ENCODE measurements at regions not wholly inside any gene's neighbourhood (a gene's known extent, or its start where the extent isn't known, plus 50 kb on each side); places are given as distances from the start of the nearest gene placed in this dataset.

DNA sequence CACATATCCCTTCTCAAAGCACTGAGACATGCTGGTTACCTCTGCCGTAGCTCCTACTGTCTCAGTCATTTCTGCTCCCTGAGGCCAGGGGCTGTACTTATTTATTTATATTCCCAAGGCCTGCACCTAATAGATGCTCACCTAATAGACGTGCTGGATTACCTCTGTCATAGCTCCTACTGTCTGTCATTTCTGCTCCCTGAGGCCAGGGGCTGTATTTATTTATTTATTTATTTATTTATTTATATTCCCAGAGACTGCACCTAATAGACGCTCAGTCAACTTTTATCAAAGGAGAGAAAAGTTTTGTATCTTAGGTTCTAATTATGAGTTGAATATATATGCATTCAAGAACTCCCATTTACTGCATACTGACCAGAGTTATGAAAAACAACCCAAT, 414.0 kb upstream of the TRIB2 start:
- DNase-seq (ENCODE audit: low spot score) (no peak), FAIRE-seq (no peak)

DNA sequence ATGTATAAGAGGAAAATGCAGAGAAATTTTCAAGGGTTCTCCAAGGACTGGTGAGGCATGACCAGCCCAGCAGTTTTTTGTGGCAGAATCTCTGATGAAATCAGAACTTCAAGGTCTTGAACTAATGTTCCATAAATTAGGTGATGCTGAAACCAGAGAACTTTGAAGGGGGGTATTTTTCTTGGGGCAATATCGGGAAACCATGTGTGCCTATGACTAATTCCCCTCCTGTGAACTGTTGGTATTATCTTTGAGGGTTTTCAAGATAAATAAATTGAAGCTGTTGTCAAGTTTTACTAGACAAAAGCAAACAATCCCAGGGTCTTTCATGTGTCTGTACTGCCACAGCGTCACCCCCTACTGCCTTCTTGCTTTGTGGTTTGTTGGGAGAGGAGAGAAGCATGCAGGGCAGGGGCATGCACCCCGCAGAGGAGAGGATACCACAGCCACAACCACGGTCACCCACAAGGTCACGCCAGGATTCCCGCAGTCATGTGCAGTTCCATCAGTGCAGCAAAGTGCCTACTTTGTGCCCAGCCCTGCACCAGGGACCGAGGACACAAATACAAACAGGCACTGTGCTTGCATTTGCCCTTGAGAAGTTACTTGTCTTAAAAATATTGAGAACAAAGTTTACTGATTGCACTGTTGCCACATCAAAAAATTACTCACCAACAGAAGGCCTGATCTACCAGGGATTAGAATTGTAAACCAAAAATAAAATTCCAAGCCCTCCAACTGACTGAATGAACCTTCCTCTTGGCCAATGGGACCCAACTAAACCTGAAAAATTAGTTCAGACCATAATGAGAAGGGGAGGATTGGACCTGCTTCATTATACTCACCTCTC, 413.3 kb upstream of the TRIB2 start:
- DNase-seq (ENCODE audit: low spot score) = peak; percentile 80

DNA sequence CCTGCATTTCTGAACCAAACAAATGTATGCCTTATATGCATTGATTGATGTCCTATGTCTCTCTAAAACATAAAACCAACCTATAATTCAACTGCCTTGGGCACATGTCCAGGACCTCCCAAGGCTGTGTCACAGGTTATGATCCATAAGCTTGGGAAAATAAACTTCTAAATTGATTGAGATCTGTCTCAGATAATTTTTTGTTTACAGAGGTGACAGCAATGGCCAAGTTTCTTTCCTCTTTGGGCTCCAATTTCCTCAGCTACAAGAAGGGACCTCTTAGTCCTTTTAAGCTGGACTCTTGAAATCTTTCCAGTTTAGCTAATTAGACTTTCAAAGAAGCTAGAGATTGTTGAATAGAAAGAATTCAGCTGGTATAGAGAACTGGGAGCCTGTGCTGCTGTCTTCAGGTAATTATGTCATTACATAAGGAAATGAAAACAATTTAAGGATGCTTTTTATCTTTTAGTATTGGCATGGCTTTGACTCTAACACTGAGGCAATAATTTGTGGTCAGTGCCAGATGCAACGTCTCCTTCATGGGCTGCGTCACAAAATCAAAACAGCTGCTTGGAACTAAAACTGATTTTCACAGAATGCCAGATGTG, 412.1 kb upstream of the TRIB2 start:
- FAIRE-seq = no peak
- no peak for DNase-seq (ENCODE audit: low spot score)

More for the DNA sequence above, 413.3 kb upstream of the TRIB2 start:
- FAIRE-seq = peak; percentile 92

- FAIRE-seq (no peak), DNase-seq (ENCODE audit: low spot score) (no peak)
Observed at GRCh38 chr2:12305931-12306330, 410.8 kb upstream of the TRIB2 start.

GRCh38 chr2:12310399-12310798, 406.3 kb upstream of the TRIB2 start:
- FAIRE-seq (no peak), DNase-seq (ENCODE audit: low spot score) (no peak)

DNA sequence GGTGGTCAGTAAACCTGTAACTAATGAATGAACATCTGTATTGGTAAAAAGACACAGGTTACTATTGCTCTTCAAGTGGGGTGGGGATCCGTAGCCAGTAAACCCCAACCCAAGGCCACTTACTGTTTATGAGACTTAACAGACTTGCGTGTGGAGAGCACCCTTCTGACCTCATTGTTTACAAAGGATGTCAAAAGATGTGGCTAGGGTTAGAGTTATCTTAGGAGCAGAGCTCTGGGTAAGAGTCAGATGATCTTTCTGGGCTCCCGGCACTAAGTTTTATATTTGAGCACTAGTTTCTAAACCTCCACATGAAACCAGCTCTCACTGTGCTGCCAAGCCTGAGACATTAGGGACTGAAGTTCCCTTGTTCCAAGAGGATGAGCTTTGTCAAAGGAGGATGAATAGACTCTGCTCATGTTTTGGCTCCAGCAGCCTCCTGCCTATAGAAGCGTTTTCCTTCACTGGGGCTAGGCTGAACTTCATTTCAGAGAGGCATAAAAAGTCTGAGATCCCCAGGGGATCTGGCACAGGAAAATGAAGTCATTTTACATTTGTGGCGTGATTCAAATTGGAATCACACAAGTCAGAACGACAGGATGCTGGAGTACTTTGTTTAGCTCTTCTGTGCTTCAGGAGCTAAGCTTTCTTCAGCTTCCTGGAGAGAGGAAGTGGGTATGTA, 403.1 kb upstream of the TRIB2 start:
- DNase-seq (ENCODE audit: low spot score) (no peak), FAIRE-seq (no peak)

- DNase-seq (ENCODE audit: low spot score) = no peak
- FAIRE-seq = no peak
Observed at GRCh38 chr2:12314127-12314760, 402.5 kb upstream of the TRIB2 start.

- DNase-seq (ENCODE audit: low spot score) (no peak), FAIRE-seq (no peak)
Observed at GRCh38 chr2:12315224-12315623, 401.5 kb upstream of the TRIB2 start.

DNA sequence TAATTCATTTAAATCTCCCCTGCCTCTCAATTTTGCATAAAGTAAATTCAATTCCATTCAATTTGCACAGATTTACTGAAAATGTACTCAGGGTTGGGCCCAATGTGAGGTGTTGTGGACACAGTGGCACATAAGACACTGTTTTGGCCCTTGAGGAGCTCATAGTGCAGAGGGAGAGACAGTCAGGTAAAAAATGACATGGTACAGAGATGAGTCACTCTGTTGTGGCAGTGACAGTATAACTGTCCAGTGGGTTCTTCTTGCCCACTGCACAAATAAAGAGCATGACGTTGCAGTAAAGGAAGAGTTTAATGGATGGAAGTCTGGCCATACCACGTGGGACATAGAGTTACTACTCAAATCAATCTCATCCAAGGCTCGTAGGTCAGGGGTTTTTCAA, 400.3 kb upstream of the TRIB2 start:
- DNase-seq (ENCODE audit: low spot score) = peak; percentile 45
- FAIRE-seq = no peak

DNA sequence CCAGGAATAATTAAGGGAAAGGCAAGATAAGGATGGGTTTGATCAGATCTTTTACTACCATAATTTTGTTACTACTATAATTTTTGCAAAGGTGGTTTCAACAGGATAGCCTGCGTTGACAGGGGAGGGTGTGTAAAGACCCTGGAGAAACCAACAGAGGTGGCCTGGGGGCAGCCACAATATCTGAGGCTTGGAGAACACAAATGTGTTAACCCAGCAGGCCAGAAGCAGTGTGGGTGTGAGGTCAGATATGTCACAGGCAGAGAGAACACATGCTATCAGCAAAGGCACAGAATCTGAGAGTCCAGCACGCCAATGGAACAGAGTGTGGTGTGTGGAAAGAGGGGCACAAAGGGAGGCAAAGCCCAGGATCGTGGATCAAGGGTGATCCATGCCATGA, 399.4 kb upstream of the TRIB2 start:
- no peak for DNase-seq (ENCODE audit: low spot score)
- FAIRE-seq = no peak

- DNase-seq (ENCODE audit: low spot score) = peak; percentile 94
- peak; percentile 92 for FAIRE-seq
Observed at GRCh38 chr2:12317814-12318426, 398.8 kb upstream of the TRIB2 start.

GRCh38 chr2:12318427-12319057, 398.2 kb upstream of the TRIB2 start:
- FAIRE-seq (no peak), DNase-seq (ENCODE audit: low spot score) (peak; percentile 85)

- DNase-seq (ENCODE audit: low spot score) (no peak), FAIRE-seq (no peak)
Observed at GRCh38 chr2:12320027-12320734, 396.6 kb upstream of the TRIB2 start.

- peak; percentile 85 for DNase-seq (ENCODE audit: low spot score)
- FAIRE-seq = peak; percentile 87
Observed at GRCh38 chr2:12320991-12321641, 395.6 kb upstream of the TRIB2 start.

GRCh38 chr2:12321886-12322285, 394.9 kb upstream of the TRIB2 start:
- DNase-seq (ENCODE audit: low spot score) = no peak
- FAIRE-seq = no peak

- peak; percentile 76 for DNase-seq (ENCODE audit: low spot score)
- FAIRE-seq = peak; percentile 69
Observed at GRCh38 chr2:12325806-12326205, 390.9 kb upstream of the TRIB2 start.

- DNase-seq (ENCODE audit: low spot score) (no peak), FAIRE-seq (no peak)
Observed at GRCh38 chr2:12326449-12327190, 390.1 kb upstream of the TRIB2 start.

- peak; percentile 47 for FAIRE-seq
- DNase-seq (ENCODE audit: low spot score) = peak; percentile 63
Observed at GRCh38 chr2:12330916-12331315, 385.8 kb upstream of the TRIB2 start.

DNA sequence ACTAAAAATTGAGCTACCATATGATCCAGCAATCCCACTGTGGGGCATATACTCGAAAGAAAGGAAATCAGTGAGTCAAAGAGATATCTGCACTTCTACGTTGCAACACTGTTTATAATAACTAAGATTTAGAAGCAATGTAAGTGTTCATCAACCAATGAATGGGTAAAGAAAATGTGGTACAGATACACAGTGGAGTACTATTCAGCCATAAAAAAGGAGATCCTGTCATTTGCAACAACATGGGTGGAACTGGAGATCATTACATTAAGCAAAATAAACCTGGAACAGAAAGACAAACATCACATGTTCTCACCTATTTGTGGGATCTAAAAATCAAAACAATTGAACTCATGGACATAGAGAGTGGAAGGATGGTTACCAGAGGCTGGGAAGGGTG, 385.0 kb upstream of the TRIB2 start:
- no peak for FAIRE-seq

More for the DNA sequence above, 385.0 kb upstream of the TRIB2 start:
- DNase-seq (ENCODE audit: low spot score) = no peak

All from RCC 7860 (cell line).